ENCODE measurements at regions not wholly inside any gene's neighbourhood (a gene's known extent, or its start where the extent isn't known, plus 50 kb on each side); places are given as distances from the start of the nearest gene placed in this dataset.

- no peak for TF ChIP-seq POLR2AphosphoS5 (IDR thresholded peaks at IDR 0.05; ENCODE audit: low read depth, low read length)
- TF ChIP-seq POLR2A (IDR thresholded peaks at IDR 0.05; ENCODE audit: low read depth, low read length), result no peak
Measured at GRCh38 chr2:8566155-8566670, 115.6 kb upstream of the ID2 start.

Measured in GM12891 (cell line).